ENCODE measurements at regions not wholly inside any gene's neighbourhood (a gene's known extent, or its start where the extent isn't known, plus 50 kb on each side); places are given as distances from the start of the nearest gene placed in this dataset.
A peak's percentile ranks its signal among the peaks of the same experiment; 100 is the strongest.

DNA sequence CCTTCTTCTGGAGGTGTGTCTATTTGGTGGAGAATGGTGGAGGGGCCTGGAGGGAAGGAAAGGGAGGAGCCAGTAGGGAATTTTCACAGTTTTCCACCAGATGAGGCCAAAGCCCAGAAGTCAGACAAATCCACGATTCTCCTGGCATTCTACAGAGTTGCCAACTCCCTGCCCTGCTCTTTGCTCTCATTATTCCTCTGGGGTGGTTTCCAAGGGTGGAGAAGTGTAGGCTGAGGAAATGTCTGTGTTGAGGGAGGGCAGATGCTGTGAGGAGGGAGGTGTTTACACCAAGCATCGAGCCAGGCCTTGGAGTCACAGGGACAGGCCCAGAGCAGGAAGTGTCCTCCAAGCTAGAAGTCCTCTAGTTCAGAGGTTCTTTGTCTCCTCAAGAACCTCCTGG lies 124.1 kb upstream of the LGALSL start:
- H3K36me3 ChIP-seq = no peaks in the 10 kb centered on the region
- TF ChIP-seq, protein P1, sequence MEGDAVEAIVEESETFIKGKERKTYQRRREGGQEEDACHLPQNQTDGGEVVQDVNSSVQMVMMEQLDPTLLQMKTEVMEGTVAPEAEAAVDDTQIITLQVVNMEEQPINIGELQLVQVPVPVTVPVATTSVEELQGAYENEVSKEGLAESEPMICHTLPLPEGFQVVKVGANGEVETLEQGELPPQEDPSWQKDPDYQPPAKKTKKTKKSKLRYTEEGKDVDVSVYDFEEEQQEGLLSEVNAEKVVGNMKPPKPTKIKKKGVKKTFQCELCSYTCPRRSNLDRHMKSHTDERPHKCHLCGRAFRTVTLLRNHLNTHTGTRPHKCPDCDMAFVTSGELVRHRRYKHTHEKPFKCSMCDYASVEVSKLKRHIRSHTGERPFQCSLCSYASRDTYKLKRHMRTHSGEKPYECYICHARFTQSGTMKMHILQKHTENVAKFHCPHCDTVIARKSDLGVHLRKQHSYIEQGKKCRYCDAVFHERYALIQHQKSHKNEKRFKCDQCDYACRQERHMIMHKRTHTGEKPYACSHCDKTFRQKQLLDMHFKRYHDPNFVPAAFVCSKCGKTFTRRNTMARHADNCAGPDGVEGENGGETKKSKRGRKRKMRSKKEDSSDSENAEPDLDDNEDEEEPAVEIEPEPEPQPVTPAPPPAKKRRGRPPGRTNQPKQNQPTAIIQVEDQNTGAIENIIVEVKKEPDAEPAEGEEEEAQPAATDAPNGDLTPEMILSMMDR (IDR thresholded peaks at IDR 0.05) = no peak
- TF ChIP-seq POLR2A (IDR thresholded peaks at IDR 0.05) = no peak

DNA sequence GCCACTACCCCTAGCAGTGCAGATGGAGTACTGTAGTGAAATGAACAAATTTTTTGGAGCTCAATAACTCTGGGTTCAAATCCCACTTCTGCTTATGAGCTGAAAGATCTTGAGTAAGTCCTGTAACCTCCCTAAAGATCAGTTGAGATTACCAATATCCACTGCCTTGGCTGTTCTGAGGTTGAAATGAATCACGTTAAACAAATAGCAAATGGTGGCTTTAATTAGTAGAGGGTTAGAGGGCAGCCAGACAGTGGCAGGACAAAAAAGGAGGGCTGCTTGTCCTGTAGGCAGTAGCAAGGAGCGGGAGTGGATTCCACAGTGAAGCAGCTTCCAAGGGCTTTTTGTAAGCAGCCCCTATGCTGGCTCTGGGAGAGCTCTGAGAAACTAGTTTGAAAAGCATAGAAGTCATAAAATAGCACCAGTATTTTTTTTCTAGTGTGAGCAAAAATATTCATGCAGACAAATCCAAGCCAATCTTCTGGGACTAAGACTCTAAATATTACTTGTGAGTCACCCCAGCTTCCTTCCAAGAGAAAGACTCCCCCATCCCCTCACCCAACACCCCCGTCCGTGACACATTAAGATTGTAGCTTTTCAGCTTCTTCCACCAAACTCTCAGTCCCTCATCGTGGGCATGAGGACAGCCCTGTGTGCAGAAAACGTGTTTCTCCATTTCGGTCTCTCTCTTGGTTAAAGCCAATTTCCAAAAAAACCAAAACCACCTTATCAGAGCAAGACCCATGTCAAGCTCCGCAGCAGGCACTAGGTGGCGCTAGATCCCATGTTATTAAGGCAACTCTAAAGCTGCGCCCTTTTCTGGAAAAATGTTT lies 123.5 kb upstream of the LGALSL start:
- peak; percentile 76 to 91 (median 86) for DNase-seq
- no peak for TF ChIP-seq POLR2A (IDR thresholded peaks at IDR 0.05)
- TF ChIP-seq, protein P1 (IDR thresholded peaks at IDR 0.05) = peak; percentile 84 to 99 (median 96)
- peaks cover 0 to 18% (median 16%) of the 10 kb centered on the region in 4 donors for H3K4me1 ChIP-seq
- no peaks in the 10 kb centered on the region for H3K27me3 ChIP-seq
- H3K27ac ChIP-seq = peak overlapping the region in 3 of 4 donors; percentile 25 to 59 (median 53)
- peak overlapping the region in 2 of 4 donors; percentile 6 to 34 for H3K4me3 ChIP-seq
- no peaks in the 10 kb centered on the region for H3K36me3 ChIP-seq
- H3K9me3 ChIP-seq = no peaks in the 10 kb centered on the region

More for the DNA sequence above, 124.1 kb upstream of the LGALSL start:
- no peak overlapping the region for H3K4me3 ChIP-seq
- no peaks in the 10 kb centered on the region for H3K27me3 ChIP-seq
- H3K4me1 ChIP-seq = peaks cover 0 to 18% (median 16%) of the 10 kb centered on the region in 4 donors
- H3K9me3 ChIP-seq = no peaks in the 10 kb centered on the region
- peak overlapping the region in 3 of 4 donors; percentile 25 to 59 (median 53) for H3K27ac ChIP-seq
- peak in 1 of 3 donors; percentile 65 for DNase-seq

DNA sequence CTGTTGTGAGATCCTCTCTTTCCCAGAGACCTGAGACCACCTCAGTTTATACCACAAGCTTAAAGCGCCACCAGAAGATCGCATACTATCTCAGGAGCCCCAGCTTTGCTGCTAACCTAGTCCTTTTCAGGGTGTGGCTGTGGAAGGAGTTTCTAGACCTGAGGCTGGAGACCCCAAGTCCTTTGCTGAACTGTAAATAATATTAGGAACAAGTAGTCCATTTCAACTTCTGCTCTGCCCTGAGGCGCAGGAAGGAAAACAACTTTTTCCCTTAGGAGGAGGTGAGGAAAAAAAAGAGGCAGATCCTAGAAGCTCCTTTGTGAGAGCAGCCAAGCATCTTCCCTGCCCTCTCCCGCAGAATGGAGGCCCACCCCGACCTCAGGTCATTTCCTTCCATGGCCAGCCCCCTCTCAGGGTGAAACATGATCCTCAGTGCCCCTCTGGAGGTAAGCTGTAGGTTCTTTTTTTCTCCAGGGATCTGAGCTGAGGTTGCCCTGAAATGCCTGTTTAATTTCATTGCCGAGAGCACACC lies 122.8 kb upstream of the LGALSL start:
- H3K36me3 ChIP-seq = no peaks in the 10 kb centered on the region
- DNase-seq = no peak
- no peaks in the 10 kb centered on the region for H3K9me3 ChIP-seq
- H3K4me1 ChIP-seq = peaks cover 0 to 18% (median 16%) of the 10 kb centered on the region in 4 donors
- TF ChIP-seq POLR2A (IDR thresholded peaks at IDR 0.05) = no peak
- TF ChIP-seq, protein P1 (IDR thresholded peaks at IDR 0.05) = no peak
- peak overlapping the region in 1 of 4 donors; percentile 53 for H3K27ac ChIP-seq
- no peaks in the 10 kb centered on the region for H3K27me3 ChIP-seq
- no peak overlapping the region for H3K4me3 ChIP-seq

DNA sequence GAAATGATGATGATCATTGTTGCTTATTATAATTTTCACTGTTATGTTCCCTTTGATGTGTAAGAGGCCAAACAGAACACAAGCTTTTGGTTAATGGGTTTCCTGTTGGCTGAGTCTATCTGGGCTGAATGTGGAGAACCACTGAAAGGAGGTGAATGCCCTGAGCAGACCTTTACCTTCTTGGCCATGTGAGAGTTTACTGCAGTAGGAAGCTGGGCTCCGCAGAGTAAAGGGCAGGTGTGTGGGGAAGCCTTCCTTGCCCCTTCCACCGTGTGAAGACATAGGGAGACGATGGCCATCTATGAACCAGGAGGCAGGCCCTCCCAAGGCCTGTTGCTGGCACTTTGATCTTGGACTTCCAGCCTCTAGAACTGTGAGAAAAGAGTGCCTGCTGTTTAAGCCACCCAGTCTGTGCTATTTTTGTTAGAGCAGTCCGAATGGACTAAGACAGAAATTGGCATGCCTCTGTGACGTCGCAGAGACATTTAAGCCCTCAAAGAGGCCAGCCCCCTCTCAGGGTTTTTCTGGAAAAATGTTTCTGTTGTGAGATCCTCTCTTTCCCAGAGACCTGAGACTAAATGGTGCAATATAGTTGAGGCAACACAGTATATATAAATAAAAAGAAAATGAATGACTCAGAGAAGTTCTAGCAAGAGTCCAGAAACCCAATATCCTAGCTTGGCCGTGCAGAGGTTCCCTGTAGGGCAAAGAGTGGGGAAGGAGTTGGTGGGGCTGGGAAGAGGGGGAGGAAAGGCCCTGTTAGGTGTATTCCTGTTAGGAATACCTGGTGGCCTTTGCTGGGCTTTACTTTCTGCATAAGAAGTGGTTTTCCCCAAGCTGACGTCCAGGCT lies 121.9 kb upstream of the LGALSL start:
- DNase-seq = no peak
- Histone ChIP-seq H3K4me1 (peaks cover 0 to 17% (median 10%) of the 10 kb centered on the region in 4 donors), H3K27me3 (no peaks in the 10 kb centered on the region), H3K9me3 (no peaks in the 10 kb centered on the region), H3K36me3 (no peaks in the 10 kb centered on the region), H3K4me3 (no peak overlapping the region), H3K27ac (no peak overlapping the region)
- TF ChIP-seq POLR2A (IDR thresholded peaks at IDR 0.05) = no peak
- TF ChIP-seq, protein P1 (IDR thresholded peaks at IDR 0.05) = no peak

DNA sequence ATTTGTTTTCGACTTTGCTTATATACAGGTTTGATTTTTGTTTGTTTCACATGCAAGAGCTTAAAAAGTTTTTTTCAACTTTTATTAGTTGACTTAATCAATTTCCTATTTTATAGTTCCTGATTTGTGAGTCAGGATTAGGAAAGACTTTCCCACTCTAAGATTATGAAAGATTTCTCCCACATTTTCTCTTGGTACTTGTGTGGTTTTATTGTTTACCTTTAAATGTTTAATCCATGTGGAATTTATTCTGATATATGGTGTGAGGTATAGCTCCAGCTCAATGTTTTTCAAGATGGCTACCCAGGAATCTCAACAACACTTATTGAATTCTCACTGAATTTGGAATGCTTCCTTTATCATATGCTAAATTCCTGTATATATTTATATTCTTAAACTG lies 117.8 kb upstream of the LGALSL start:
- TF ChIP-seq, protein P1 (IDR thresholded peaks at IDR 0.05) = no peak
- TF ChIP-seq POLR2A (IDR thresholded peaks at IDR 0.05) = no peak
- Histone ChIP-seq H3K27ac (no peak overlapping the region), H3K27me3 (no peaks in the 10 kb centered on the region), H3K9me3 (no peaks in the 10 kb centered on the region), H3K36me3 (no peaks in the 10 kb centered on the region), H3K4me1 (peaks cover 0 to 2% (median 0%) of the 10 kb centered on the region in 4 donors), H3K4me3 (no peak overlapping the region)
- no peak for DNase-seq

Data from Peyer's patch (tissue), 4 donors.